ENCODE measurements at regions not wholly inside any gene's neighbourhood (a gene's known extent, or its start where the extent isn't known, plus 50 kb on each side); places are given as distances from the start of the nearest gene placed in this dataset.

DNA sequence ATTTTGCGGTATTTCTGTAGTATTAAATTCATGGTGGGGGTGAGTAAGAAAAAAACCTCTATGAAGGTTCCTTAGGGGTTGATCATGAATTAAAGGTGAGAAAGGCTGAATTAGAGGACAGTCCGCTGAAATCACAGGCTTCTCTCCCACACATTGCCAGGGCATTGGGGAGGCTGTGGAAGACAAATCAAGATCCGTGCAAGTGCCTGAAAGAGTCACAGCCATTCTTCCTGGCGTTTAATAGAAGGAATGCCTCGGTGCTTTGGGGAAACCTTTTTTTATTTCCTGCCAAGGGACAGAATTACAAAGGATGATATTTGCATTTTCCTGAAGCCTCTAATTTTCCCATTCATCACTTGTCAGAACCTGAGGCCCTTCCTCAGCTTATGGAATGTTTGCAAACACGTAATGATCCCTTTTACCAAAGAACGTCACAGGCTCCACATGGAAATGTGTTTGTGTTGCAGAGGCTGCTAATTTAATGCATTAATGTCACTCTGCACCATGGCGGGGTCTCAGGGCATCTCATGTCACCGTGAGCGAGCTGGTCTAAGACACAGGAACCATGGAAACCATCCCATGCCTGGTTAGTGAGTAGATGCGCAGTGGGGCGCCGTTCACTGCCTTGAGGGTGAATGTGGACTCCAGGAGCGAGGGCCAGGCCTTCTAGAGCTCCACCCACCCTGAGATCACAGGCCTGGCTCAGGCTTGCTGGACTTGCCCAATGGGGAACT, 185.9 kb upstream of the SULF2 start:
- DNase-seq, result no peak

- no peak for DNase-seq
These were observed 185.1 kb upstream of the SULF2 start for GRCh38 chr20:47970282-47970903.

GRCh38 chr20:47969426-47969825, 184.1 kb upstream of the SULF2 start:
- DNase-seq, result no peak

DNA sequence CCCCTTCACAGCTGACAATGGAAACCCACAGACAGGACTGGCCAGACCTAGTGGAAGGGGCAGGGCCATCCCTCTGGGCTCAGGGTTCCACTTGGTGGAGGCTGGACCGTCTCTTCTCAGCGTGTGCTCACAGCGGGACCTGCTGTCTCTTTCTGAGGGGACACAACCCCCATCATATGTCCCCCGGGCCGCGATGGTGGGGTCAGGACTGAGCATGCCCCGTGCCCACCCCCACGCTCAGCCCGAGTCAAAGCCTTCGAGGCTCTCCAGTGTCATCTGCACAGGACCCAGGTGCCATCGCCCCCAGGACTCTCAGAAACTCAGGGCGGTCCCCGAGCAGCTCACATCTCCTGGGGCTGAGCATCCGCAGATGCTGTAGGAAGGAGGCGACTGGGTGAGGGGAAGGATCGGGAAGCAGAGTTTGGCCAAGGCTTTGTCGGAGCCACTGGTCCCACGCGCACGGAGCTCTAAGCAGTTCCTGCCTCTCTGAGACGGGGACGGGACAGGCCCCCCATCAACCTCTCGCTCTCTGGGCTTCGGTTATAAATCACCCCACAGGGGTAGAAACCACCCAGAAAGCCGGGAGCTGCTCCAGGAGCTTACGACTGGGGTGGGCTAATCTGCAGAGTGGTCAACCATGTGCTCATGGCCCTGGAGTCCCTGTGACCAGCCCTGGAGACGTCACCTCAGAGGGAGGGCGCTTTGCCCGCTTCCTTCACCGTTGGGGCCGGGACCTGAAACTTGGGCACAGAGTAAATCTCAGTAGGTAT, 183.4 kb upstream of the SULF2 start:
- DNase-seq, result no peak

DNA sequence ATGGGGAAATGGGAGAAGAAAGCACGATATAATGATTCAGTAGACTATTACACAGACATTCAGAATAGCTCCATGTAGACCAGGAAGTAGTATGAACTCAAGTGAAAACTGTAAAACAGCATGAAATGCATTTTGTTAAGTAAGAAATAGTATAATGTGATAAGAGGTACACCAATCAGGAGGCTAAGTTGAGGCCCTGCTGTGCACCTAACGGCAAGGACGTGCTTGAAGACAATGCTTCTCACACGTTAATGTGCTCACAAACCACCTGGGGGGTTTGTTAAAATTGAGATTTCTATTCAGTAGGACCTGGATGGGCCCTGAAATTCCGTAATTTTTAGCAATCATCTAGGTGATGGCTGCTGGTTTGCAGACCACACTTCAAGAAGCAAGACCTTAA, 178.9 kb upstream of the SULF2 start:
- no peak for DNase-seq

DNA sequence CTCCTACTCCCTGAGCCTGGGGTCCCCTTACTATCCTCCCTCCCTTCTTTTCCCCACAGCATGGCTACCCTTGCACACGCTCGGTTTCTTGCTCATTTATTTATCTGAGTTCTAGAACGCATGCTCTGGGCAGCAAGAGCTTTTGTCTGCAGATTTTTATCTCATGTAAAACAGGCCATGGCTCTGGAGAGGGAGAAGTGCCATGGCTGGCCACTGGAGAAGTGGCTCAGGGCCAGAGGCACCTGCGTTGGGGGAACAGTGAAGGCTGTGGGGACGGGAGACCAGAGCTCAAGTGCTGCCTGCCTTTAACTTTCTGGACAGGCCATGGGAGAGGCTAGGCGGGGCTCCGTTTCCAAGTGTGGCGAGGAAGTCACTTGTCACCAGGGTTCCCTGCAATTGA, 177.7 kb upstream of the SULF2 start:
- DNase-seq, result no peak

- no peak for DNase-seq
These were observed 177.1 kb upstream of the SULF2 start for GRCh38 chr20:47962286-47962963.

DNA sequence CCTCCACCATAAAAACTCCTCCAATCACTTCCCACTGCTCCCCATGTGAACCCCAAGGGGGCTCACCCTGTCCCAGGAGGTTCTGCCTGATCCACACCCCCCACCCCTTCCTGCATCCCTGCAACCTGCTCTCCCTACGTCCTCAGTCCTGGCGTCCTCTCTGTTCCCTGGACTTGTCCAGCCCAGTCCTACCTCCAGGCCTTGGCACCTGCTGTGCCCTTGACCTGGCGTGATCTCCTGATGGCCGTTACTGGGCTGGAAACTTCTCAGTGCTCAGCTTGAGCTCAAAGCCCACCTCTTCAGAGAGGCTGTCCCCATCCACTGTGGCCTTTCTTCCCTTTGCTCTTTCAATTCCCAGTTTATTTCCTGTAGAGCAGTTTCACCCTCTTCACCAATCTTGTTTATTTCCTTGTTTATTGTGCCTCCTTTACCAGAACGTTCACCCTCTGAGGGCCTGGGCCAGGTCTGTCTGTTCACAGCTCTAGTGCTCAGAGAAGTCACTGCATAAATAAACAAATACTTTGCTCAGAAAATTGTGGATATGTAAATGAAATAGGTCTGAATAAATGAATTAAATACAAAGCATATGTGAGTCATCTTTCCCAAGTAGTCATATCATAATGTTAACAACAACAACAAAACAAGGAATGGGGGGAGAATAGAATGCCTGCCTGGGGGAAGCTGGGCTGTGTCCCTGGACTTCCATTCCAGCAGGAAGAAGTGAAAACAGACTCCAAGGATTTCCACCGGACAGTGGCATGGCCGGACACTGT, 175.7 kb upstream of the SULF2 start:
- DNase-seq, result no peak

GRCh38 chr20:47960277-47960676, 175.0 kb upstream of the SULF2 start:
- no peak for DNase-seq

DNA sequence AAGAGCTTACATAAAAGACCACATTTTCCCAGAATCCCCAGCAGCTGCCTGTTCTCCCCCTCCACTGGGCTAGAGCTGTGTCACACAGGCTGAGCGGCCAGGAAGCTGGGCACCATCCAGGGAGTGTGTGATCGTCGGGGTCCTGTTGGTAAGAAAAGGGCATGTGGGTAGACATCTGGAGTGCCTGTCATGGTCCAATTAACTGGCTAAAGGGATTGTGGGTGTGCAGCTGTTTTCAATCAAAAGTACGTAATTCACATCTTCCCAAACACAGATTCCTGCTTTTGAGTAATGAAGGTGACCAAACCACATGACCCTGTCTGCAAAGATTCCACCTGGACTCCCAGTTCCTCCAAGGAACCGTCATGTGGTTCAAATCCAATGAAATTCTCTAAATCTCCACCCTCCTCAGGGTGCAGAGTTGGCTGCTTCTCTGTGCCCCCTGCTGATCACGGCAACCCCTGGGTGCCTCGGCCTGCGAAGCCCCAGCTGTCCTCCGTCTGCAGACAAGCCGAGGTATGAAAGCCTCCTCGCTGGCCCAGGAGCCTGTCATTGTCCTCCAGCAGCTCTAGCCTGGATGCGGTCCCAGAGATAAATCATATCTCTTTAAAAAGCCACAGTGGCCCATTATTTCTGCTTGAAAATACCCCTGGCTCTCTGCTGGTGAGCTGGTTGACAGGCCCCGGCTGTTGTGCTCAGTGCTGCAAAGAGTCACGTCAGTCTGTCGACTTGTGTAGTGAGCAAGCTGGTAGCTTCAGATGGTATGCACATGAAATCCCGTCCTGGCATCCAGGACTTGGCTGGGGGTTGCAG, 172.9 kb upstream of the SULF2 start:
- peak; percentile 64 for DNase-seq

DNA sequence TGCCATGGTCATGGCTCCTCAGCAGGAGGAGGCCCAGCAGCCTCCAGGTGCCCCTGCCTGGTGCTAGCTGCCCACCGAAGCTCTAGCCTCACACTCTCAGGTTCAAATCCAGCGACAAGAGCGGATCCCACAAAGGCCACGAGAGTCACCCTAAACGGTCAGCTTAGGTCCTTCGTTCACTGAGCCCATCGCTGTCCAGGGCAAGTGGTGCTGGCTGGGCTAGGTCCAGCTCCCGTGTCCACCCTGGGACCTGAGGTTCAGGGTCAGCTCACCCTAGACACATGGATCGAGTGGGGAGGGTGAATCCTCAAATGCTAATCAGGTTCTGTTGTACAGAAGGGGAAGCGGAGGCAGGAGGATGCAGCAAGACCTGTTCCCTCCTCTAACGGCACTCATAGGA, 171.9 kb upstream of the SULF2 start:
- DNase-seq, result no peak

DNA sequence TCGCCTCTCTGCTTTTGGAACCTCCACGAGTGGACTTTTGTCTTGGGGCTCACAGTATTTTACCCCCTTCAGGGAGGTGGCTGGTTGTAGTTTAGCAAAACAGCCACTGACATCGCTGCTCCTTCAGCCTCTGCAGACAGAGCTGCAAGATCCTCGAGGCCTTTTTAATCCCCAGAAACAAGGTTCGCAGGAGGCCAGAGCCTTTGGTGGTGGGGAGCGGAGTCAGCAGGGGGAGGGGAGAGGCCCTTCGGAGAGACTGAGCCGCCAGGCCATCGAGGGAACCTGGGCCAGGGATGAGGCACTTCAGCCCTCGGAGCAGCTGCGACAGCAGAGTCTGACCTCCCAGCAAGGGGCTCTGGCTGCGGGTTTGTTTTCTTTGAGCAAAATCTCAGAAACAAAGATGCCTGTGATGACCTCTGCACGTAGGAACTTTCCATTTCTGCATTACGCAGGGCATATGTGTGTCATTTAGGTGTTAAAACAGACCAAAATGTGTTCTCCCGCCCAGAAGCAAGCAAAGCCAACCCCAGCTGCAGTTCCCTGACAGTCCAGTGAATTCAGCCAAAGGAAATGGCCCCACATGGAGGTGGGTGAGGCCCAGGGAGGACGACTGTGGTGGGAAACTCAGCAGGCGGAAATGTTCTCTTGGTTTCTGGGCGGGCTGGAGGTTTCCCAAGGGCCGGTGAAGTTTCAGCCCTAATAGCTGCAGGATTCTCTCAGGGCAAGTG, 171.2 kb upstream of the SULF2 start:
- no peak for DNase-seq

GRCh38 chr20:47953471-47953870, 168.2 kb upstream of the SULF2 start:
- DNase-seq, result no peak

DNA sequence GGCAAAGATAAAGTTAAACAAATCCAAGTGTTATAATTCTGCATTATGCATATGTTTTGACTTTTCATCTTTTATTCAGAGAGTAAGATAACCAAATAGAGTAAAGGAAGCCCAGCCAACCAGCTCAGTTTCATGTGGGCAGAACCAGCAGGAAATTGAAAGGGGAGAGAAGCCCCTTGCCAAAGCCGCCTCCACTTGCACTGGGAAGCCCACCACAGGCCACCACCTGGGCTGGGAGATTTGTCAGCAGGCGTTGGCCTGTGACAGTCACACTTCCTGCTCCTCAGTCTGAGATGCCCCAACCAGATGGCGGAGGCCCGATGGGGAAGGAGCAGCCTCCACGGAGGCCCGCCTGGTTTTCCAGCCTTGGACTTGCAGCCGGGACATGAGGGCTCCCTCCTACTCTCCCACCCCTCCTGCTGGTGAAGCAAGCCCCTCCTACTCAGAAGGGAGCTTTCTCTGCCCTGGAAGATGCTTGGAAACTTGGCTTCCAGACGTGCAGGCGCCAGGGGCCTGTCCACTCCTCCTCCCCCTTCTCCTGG, 166.8 kb upstream of the SULF2 start:
- DNase-seq, result no peak

GRCh38 chr20:47951521-47951971, 166.3 kb upstream of the SULF2 start:
- DNase-seq, result no peak

DNA sequence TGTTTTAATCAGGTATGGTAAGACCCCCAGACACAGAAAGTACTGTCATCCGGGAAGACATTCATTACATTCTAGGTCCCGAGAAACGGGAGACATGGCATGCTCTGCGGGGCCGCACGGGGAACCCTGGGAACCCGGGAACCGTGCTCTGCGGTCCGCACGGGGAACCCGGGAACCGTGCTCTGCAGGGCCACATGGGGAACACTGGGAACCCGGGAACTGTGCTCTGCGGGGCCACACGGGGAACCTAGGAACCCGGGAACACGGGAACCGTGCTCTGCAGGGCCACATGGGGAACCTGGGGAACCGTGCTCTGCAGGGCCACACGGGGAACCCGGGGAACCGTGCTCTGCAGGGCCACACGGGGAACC, 165.6 kb upstream of the SULF2 start:
- no peak for DNase-seq

- no peak for DNase-seq
These were observed 165.0 kb upstream of the SULF2 start for GRCh38 chr20:47950124-47950912.

DNA sequence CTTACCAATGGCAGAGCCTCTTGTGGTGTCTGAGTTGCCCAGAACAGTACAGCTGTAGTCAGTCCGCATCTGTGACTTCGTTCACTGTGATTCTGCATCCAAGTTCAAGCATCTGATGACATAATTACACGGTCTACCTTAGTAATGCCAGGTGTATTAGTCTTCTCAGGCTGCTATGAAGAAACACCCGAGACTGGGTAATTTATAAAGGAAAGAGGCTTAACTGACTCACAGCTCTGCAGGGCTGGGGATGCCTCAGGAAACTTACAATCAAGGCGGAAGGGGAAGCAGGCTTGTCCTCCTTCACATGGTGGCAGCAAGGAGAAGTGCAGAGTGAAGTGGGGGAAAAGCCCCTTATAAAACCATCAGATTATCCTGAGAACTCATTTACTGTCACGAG, 163.9 kb upstream of the SULF2 start:
- DNase-seq, result no peak

GRCh38 chr20:47944682-47945081, 159.4 kb upstream of the SULF2 start:
- no peak for DNase-seq

GRCh38 chr20:47941869-47942268, 156.6 kb upstream of the SULF2 start:
- no peak for DNase-seq
